HG02981 (cell line): ENCODE measurements at regions not wholly inside any gene's neighbourhood (a gene's known extent, or its start where the extent isn't known, plus 50 kb on each side); places are given as distances from the start of the nearest gene placed in this dataset.

Source experiments
- ATAC-seq: cut with Tn5 transposase; IDR thresholded peaks from one replicate; pipeline ENCODE4 v1.9.1; 2021; ENCODE audit warnings: mild to moderate bottlenecking, moderate library complexity; ENCODE audit not compliant: unreplicated experiment

DNA sequence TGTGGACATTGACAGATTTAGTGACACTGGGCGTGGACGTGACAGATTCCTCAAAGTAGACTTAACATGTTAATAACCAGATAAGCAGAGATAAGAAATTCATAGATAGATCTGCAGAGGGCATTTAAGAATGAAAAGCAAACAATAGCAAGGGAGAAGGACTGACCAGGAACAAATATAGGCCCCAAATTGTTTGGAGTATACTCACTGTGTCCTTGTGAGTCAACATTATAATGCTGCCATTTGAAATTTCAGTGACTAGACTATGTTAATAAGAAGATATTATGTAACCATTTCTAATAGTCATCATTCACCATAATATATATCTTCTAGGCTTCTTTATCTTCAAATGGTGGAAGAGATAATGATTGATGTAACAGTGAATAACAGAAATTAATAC lies 78.1 kb upstream of the SLC38A11 start:
- ATAC-seq, result no peak

DNA sequence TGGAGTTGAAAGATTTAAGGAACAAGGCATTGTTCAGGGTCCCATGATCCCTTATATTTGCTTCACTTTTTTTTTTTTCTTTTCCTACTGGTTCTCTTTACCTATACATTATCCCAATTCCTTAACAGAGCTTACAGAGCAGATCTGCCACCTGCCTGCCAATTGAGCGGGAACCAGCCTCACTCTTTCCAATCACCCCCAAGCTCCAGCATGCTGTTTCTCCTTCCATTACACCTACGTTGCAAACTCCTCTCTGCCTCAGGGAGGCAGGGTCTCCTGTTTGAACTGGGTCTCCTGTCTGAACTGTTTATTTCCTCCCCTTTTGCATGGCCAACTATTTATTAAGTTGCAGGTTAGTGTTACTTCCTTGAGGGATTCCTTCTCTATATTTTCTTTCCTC lies 77.2 kb upstream of the SLC38A11 start:
- no peak for ATAC-seq

DNA sequence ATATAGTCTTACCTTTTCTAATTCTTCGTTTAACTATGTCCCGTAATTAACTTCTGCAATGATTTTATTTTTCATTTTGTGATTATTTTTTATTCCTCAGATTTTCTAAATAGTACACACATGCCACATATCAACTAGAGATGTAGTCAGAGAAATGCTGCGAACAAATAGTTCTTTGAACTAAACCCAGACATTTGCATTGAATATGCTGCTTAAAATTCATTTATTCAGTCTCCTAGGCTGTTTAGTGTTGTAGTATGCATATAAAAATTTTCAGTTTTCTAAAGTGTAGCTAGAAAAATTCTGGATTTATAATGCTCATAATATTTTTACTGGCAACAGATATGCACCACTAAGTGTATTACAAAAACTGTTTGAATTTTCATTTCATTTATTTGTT lies 68.9 kb upstream of the SLC38A11 start:
- ATAC-seq, result no peak

DNA sequence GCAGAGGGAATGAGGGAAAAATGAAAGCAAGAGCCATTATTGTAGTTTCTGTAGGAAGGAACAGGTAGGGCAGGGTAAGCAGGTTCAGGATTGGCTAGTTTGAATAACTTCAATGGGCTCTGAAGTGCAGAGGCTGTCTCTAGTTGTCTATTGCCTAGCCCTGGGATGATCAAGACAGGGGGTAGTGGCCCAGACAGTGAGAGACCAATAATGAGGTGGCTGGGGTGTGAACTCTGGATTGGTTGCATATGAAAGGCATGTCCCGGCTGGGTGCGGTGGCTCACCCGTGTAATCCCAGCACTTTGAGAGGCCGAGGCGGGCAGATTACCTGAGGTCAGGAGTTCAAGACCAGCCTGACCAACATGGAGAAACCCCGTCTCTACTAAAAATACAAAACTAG lies 67.5 kb upstream of the SLC38A11 start:
- ATAC-seq, result no peak

DNA sequence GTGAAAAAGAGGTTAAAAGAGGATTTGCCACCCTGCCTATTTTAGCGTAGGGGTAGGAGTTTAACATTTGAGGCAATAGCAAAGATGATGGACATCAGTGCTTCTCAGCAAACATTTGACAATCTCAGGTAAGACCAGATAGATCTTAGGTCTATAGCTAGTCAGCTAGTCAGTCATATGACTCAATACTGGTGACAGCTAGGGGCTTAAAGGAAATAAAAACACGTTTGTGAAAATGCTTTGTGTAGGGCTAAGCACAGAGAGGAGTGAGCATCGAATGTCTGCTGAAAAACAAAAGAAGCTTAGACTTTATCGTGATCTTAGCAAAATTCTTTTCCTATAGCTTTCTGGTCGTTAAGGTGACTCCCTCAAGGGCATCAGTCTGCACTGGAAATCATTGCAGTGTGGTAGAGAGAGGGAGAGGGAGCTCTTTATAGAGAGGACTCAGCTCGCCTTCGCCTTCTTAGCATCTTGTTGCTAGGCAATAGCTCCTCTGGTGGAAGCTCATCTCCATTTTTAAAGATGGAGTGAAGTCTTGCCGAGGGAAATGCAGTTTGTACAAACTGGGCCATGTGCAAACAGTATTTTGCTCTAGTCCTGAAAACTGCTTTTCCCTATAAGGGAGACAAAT lies 62.8 kb upstream of the SLC38A11 start:
- no peak for ATAC-seq

DNA sequence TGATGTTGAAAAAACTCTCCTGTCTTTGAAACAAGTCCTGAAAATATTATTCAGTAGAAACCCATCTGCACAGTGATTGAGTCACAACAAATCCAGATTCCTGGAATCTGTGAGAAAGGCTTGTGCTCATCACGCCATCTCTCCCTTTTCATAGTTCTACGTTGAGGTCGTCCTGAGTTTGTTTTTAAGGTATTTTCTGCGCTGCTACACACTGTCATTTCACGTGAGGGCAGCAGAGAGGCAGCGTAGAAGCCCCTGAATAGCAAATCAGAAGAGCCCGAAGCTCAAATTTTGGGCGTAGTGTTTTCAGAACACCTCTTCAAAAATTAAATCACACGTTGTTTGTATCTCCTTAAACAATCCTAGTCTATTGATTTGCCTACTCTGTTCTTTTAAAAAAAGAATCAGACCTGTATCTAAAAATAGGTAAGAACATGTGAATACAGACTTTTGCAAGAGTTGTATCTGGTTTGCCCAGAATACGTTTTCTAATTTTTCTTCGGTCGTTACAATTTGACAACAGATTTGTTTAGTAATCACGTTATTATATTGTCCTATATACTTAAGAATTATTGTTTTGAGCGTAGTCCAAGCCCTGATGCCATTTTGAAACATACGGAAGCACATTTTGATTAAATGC lies 61.6 kb upstream of the SLC38A11 start:
- peak; percentile 60 for ATAC-seq

DNA sequence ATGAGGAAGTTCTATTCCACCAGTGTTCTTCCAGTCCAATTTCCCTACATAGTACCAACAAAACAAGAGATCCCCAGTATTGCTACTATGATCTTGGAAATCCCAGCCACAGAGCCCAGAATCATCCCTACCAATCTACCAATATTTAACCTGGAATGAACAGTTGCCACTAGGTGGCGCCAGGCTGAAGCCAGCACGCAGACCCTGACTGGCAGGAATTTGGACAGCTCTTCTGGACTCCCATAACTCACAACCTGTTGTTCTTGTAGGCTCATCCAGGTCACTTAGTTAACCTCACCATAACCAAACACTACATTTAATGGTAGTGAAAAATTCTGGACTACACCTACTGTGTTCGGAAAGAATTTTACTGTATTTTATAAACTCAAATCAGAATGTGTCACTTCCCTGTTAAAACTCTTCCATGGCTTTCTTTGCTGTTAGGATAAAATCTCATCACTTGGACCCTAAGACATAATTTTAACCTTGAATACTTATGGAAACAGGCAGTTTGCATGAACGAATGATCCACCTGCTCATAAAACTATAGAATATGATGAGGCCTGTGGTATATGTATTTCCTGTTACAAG lies 59.8 kb upstream of the SLC38A11 start:
- peak; percentile 79 for ATAC-seq

DNA sequence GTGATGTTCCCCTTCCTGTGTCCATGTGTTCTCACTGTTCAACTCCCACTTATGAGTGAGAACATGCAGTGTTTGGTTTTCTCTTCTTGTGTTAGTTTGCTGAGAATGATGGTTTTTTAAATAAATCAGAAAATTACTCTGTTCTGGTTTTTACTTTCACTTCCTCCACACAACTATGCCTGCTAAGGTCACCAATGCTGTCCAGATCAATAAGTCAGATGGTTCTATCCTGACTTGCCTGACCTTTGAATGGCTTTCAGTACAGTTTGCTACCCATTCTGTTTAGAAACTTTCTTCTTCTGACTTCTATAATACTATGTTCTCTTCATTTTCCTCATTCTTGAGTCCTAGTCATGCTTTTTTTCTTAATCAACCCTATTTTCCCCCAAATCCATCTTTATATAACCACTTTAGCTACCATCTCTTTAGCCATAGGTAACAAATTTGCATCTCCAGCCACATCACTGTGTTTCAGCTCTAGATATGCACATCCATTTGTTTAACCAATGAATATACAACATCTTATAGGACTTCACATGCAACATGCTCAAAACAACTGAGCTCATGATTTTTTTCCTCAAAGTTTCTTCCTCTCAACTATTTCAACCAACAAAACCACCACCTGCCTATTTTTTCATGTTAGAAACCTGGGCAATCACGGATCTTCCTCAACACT lies 58.8 kb upstream of the SLC38A11 start:
- no peak for ATAC-seq

DNA sequence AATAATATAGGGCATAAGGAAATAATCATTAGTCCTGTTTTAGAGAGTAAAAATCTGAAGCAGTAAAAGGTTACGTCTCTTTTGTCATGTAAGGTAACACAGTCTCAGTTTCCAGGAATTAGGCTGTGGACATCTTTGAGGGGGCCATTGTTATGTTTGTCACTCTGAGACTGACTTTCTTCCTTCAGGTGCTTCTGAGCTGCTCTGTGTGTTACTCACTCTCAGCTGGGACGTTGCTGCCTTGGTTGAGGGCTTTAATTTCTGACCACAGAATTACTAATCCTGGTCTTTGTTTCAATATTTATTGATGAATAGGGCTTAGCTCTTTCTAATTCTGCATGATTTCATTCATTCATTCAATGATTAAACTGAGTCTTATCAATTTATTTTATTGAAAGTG lies 55.9 kb upstream of the SLC38A11 start:
- no peak for ATAC-seq

DNA sequence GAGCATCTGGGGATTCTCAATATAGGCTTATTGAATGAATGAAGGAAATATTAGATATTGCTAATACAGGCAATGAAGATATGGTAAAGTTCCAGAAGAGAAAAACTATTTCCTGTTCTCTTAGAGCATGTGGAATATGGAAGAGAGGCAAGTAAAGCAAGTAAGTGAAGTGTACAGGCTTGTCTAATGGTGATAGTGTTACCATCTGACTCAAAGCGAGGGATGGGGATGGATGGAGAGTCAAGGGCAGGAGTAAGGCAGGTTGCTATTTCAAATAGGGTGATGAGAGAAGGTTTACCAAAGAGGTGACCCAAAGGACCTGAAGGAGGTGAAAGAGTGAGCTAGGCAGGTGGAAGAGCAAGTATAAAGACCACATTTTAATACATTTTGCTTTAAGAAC lies 55.2 kb upstream of the SLC38A11 start:
- ATAC-seq, result no peak

DNA sequence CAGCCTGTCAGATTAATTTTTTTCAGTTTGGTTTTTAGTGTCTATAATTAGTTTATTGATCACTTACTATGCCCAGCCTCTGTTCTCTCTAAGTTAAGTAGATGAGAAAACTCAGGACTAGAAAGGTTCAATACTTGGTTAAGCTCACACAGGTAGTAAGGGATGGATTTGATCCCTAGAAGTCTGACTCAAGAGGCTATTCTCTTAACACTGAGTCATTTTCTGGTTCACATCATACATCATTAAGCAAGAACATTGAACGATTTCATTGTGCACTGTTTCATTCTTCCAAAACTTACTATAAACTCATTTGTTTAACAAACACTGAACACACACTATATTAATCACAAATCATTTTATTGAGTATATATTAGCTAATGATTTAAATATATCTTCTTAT lies 54.1 kb upstream of the SLC38A11 start:
- ATAC-seq, result no peak

DNA sequence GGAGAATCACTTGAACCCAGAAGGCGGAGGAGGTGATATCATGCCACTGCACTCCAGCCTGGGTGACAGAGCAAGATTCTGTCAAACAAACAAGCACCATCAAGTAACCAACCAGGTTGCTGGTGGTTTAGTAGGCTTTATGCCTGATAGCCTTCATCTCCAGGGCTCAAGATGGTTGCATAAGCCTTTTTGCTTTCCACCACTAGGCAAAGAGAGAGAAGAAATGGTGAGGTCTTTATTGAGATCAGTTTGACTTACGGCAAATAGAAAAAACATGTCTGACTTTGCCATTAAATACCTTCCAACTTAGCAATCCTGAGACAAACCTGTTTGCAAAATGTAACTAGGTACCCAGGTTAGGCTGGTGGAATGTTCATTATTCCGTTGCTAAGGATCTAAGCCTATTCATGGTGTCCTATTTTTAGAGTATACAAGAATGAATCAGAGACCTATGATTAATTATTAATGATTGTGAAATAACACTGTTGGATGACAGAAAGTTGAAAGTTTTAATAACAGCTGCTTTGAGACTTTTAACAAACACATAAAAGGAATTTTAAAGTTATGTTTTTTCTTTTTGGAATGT lies 53.5 kb upstream of the SLC38A11 start:
- ATAC-seq, result no peak

DNA sequence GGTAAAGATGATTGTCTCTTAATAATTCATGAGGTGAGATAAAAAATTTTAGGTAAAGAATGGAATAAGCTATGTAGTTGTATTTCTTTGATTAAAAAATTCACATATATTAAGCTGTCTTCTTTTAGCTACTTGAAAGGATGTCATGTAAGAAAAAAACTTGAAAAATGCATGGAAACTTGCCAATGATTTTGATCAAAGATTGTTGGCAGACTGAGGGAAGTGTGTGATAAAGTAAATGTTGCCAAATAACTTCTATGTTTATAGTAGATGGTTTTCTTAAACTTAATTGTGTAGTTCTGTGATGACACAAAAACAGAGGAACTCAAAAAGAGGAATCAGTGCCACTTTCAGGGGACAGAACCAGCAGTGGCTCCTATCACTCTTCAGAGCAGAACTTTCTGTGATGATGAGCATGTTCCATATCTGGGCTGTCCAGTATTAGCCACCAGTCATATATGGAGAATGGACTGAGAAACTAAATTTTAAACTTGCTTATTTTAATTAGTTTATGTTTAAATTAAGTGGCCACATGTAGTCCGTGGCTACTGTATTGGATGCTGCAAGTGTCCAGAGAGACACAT lies 51.9 kb upstream of the SLC38A11 start:
- ATAC-seq, result no peak
